Brain microvascular endothelial cell (primary cell): ENCODE measurements at regions not wholly inside any gene's neighbourhood (a gene's known extent, or its start where the extent isn't known, plus 50 kb on each side); places are given as distances from the start of the nearest gene placed in this dataset.
"Not testable (repeated sequence)": the region's sequence is repeated elsewhere in the genome, so short reads cannot be mapped to it uniquely, and the experiment has no call there.

Source experiments
- DNase-seq: peaks from one replicate; pipeline ENCODE4 v3.0.0-alpha.2; 2020
- H3K27ac ChIP-seq: fragments of 250-450 bp; sonication (Bioruptor Pico); 2 replicates; pipeline ENCODE4 v1.5.1; 2020; ENCODE audit warnings: mild to moderate bottlenecking, moderate library complexity
- H3K27me3 ChIP-seq: fragments of 250-450 bp; sonication (Bioruptor Pico); replicated peaks from 2 replicates; pipeline ENCODE4 v1.5.1; 2020; ENCODE audit warnings: mild to moderate bottlenecking
- H3K36me3 ChIP-seq: fragments of 250-450 bp; sonication (Bioruptor Pico); replicated peaks from 2 replicates; pipeline ENCODE4 v1.5.1; 2020; ENCODE audit warnings: mild to moderate bottlenecking
- H3K4me3 ChIP-seq: 2 replicates; pipeline ENCODE4 v1.5.1; 2011; ENCODE audit warnings: low read depth, mild to moderate bottlenecking, control low read depth, low read length, moderate library complexity
- in situ Hi-C: cut with HindIII; loops from 2 replicates; pipeline ENCODE4 v1.10.0; 2017; ENCODE audit warnings: low sequenced_read_pairs, low pct_ligation_motif_present
- TF ChIP-seq, protein P1 (sequence below): IDR thresholded peaks from 2 replicates; pipeline ENCODE4 v1.5.1; 2011; ENCODE audit warnings: low read depth, mild to moderate bottlenecking, moderate library complexity, low read length, control low read depth, inconsistent platforms; ENCODE audit errors: missing control alignments

GRCh38 chr10:89992575-89992974, 291.2 kb downstream of the KIF20B start:
- no peak overlapping the region for H3K4me3 ChIP-seq
- H3K27me3 ChIP-seq, result no peaks in the 10 kb centered on the region
- no peaks in the 10 kb centered on the region for H3K36me3 ChIP-seq
- no peak overlapping the region for H3K27ac ChIP-seq
- TF ChIP-seq, protein P1, sequence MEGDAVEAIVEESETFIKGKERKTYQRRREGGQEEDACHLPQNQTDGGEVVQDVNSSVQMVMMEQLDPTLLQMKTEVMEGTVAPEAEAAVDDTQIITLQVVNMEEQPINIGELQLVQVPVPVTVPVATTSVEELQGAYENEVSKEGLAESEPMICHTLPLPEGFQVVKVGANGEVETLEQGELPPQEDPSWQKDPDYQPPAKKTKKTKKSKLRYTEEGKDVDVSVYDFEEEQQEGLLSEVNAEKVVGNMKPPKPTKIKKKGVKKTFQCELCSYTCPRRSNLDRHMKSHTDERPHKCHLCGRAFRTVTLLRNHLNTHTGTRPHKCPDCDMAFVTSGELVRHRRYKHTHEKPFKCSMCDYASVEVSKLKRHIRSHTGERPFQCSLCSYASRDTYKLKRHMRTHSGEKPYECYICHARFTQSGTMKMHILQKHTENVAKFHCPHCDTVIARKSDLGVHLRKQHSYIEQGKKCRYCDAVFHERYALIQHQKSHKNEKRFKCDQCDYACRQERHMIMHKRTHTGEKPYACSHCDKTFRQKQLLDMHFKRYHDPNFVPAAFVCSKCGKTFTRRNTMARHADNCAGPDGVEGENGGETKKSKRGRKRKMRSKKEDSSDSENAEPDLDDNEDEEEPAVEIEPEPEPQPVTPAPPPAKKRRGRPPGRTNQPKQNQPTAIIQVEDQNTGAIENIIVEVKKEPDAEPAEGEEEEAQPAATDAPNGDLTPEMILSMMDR, result no peak
- in situ Hi-C loops, result no loop called here
- no peak for DNase-seq

- TF ChIP-seq, protein P1, result no peak
- Histone ChIP-seq H3K4me3 (no peak overlapping the region), H3K27ac (no peak overlapping the region), H3K36me3 (no peaks in the 10 kb centered on the region), H3K27me3 (no peaks in the 10 kb centered on the region)
- no peak for DNase-seq
- in situ Hi-C loops, result no loop called here
These were observed 305.8 kb downstream of the KIF20B start for GRCh38 chr10:90007226-90007625.

DNA sequence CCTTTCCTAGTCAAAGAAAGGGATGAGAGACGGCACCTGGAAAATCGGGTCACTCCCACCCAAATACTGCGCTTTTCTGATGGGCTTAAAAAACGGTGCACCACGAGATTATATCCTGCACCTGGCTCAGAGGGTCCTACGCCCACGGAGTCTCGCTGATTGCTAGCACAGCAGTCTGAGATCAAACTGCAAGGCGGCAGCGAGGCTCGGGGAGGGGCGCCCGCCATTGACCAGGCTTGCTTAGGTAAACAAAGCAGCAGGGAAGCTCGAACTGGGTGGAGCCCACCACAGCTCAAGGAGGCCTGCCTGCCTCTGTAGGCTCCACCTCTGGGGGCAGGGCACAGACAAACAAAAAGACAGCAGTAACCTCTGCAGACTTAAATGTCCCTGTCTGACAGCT, 309.9 kb downstream of the KIF20B start:
- in situ Hi-C loops, result not testable (repeated sequence)

GRCh38 chr10:90018819-90019218, 317.4 kb downstream of the KIF20B start:
- no peaks in the 10 kb centered on the region for H3K27me3 ChIP-seq
- in situ Hi-C loops, result no loop called here
- no peak for DNase-seq
- no peaks in the 10 kb centered on the region for H3K36me3 ChIP-seq
- TF ChIP-seq, protein P1, result no peak
- no peak overlapping the region for H3K27ac ChIP-seq
- no peak overlapping the region for H3K4me3 ChIP-seq

More for the DNA sequence above, 309.9 kb downstream of the KIF20B start:
- not testable (repeated sequence) for H3K27me3 ChIP-seq, H3K27ac ChIP-seq, H3K36me3 ChIP-seq, H3K4me3 ChIP-seq, DNase-seq

- Histone ChIP-seq H3K4me3 (no peak overlapping the region), H3K27me3 (no peaks in the 10 kb centered on the region), H3K36me3 (no peaks in the 10 kb centered on the region), H3K27ac (no peak overlapping the region)
- in situ Hi-C loops, result no loop called here
- DNase-seq, result no peak
- TF ChIP-seq, protein P1, result no peak
These were observed 319.1 kb downstream of the KIF20B start for GRCh38 chr10:90020506-90020905.

DNA sequence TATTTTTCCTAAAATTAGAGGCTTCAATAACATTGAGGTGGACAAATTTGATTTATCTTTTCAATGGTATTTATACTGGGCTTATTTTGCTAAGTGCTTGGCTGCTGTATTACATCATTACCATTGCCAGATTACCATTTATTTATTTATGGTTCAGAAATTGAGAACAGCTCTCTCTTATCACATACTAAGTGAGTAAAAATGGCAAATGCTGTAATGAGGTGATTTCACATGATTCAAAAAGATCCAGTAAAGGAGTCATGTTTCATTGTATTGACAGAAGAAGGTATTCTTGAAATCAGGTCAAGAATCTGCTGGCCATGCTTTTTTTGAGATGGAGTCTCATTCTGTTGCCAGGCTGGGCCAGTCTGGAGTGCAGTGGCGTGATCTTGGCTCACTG, 322.6 kb downstream of the KIF20B start:
- in situ Hi-C loops, result no loop called here
- no peaks in the 10 kb centered on the region for H3K27me3 ChIP-seq
- no peak for DNase-seq
- H3K27ac ChIP-seq, result no peak overlapping the region
- H3K36me3 ChIP-seq, result no peaks in the 10 kb centered on the region
- TF ChIP-seq, protein P1, result no peak
- no peak overlapping the region for H3K4me3 ChIP-seq
